ENCODE measurements at regions not wholly inside any gene's neighbourhood (a gene's known extent, or its start where the extent isn't known, plus 50 kb on each side); places are given as distances from the start of the nearest gene placed in this dataset.
"Not testable (repeated sequence)": the region's sequence is repeated elsewhere in the genome, so short reads cannot be mapped to it uniquely, and the experiment has no call there.

DNA sequence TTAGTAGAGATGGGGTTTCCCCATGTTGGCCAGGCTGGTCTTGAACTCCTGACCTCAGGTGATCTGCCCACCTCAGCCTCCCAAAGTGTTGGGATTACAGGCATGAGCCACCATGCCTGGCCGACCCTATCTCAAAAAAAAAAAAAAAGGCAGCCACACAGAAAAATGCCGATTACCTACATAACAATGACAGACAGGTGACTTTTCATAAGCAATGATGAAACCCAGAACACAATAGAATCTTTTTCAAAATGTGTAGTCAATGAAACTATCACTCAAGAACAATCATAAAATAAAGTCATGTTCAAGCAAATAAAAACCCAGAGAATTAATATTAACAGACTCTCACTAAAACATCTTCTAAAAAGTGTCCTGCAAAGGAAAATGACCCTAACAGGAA is 135.6 kb upstream of the MVB12B start:
- FAIRE-seq = not testable (repeated sequence)

GRCh38 chr9:126198854-126199253 is 127.8 kb upstream of the MVB12B start:
- no peak for FAIRE-seq

- no peak for FAIRE-seq
Observed at GRCh38 chr9:126203313-126203712, 123.3 kb upstream of the MVB12B start.

DNA sequence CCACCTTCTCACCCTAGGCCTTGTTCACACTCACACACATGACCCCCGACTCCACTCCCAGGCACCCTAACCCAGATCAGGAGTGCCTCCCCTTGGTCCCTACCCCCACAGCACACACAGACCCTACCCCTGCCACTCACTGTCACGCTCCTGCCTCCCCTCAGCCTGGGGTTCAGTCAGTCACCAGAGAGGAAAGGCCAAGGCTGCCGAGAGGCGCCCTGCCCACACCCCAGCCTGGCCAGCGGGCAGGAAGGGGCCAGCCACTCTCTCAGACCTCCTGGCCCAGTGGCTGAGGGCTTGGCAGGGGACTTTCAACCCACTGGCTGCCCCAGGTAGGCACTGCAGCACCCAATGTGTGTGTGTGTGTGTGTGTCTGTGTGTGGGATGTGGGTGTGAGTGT is 122.4 kb upstream of the MVB12B start:
- no peak for FAIRE-seq

GRCh38 chr9:126204708-126205225 is 121.9 kb upstream of the MVB12B start:
- FAIRE-seq = no peak

DNA sequence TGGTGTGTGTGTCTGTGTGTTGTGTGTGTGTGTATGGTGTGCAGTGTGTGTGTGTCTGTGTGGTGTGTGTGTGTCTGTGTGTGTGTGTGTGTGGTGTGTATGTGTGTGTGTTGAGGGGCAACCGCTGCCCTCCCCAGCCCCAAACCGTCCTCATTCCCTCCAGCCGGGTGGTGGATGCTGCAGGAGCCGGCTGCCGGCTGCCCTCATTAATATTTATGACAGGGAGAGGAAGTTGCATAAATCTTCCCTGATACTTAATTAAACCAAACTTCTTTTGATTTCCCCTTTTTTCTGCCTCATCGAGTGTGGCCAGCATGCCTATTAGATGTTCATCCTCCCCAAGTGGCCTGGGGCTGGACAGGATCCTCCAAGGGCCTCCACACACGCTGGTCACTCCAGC is 121.4 kb upstream of the MVB12B start:
- no peak for FAIRE-seq

DNA sequence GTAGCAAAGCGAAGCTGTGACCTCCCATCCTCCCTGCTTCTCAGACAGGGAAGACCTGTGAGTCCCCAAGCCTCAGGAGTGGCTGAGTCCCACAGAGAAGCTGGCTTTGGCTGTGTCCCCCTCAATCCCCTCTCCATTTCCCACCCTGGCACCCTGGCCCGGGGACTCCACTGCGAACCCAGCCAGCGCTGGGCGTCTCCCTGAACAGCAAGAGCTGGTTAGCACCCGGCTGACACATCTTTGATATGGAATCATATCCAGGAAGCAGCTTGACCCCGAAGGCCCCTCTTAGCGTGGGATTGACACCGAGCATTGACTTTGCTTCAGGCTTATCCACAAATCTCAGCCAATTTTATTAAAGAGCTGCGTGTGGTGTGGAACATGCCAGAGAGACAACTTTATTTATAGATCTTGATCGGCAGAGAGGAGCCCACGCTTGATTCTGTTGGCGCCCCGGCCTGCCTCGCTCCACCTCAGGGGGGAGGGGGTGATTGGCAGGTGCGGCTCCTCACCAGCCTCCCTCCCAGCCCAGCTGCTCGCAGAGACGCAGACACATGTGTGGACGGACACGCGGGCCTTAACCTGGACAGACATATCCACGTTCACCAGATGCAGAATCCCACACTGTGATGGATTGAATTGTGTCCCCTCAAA is 120.7 kb upstream of the MVB12B start:
- no peak for FAIRE-seq

- no peak for FAIRE-seq
Observed at GRCh38 chr9:126207256-126207655, 119.4 kb upstream of the MVB12B start.

GRCh38 chr9:126208216-126208758 is 118.3 kb upstream of the MVB12B start:
- FAIRE-seq = no peak

GRCh38 chr9:126211441-126212074 is 115.1 kb upstream of the MVB12B start:
- no peak for FAIRE-seq

GRCh38 chr9:126215486-126215885 is 111.1 kb upstream of the MVB12B start:
- no peak for FAIRE-seq

DNA sequence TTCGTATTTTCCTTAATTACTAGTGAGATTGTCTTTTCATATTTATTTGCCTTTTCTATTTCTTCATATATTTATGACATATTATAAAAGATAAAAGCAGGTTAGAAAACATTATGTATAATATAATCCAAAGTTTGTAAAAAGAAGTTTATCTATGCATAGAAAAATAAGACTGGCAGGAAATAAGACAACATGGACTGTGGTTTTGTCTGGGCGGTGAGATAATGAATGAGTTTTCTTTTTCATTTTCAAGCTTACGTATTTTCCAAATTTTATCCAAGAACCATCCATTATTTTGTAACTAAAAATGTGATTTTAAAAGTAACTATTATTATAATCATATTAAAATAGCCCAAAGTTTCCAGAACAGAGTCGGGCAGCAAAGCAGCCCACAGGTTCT is 109.8 kb upstream of the MVB12B start:
- no peak for FAIRE-seq

- no peak for FAIRE-seq
Observed at GRCh38 chr9:126217250-126217653, 109.4 kb upstream of the MVB12B start.

DNA sequence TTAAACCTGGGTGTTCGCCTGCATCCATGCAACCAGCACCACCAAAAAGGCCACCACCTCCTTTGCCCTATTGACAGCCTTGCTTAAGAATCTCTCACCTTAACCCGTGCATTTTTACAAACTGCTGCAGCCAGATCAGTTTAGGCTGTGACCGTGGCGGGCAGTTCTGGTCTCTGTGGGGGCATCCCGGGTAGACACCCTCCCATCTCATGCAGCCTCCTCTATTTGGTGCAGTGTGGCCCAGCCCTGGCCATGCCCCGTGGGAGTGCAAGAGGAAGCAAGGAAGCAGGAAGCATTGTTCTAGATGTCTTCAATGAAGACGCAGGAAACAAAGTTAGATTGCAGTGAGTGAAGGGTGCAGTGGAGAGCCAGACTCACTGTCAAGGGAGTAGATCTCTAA is 108.8 kb upstream of the MVB12B start:
- no peak for FAIRE-seq

DNA sequence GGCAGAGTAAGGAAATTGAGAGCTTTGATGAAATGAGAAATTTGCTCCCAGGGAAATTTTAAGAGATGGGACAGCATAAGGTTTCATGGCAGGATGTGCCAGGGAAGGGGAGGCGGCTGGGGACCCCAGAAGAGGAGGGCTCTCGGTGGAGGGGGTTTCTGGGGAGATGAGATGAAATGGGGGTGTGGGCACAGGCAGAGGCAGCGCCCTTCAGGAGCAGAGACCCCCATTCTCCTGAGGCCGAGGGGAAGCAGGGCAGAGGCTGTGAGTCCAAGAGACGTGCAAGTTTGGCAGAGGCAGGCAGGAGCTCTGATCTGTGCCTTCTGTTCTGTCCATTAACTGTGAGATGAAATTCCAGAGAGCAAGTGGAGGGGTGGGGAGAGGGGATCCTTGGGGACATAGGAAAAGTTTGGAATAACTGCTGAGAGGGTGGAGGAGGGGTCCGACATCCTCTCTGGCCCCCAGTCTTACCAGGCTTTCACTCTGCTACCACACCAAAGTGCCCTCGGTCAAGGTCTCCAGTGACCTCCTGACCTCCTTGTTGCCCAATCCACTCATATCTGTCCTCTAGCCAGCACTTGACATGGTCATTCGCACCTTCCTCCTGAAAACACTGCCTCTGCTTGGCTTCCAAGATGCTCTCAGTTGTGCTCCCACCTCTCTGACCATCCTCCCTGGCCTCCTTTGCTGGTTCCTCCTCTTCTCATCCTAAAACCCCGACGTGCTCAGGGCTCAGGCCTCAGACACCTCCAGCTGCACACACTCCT is 108.1 kb upstream of the MVB12B start:
- no peak for FAIRE-seq

DNA sequence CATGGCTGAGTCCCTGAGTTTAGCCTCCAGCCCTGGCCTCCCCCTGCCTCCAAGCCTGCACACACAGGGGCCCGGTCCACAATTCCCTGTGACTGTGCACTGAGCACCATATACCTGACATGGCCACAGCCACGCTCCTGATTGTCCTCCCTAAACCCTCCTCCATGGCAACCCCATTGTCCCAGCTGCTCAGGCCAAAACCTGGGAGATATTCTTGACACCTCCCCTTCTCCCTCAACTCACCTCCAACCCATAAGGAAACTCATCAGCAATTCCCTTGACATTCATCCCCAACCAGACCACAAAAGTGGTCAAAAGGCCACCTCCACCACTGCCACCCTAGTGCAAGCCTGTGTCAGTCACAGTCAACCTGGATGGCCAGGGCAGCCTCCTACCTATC is 107.5 kb upstream of the MVB12B start:
- FAIRE-seq = no peak

- FAIRE-seq = no peak
Observed at GRCh38 chr9:126219648-126220063, 107.0 kb upstream of the MVB12B start.

- no peak for FAIRE-seq
Observed at GRCh38 chr9:126221480-126221879, 105.1 kb upstream of the MVB12B start.

DNA sequence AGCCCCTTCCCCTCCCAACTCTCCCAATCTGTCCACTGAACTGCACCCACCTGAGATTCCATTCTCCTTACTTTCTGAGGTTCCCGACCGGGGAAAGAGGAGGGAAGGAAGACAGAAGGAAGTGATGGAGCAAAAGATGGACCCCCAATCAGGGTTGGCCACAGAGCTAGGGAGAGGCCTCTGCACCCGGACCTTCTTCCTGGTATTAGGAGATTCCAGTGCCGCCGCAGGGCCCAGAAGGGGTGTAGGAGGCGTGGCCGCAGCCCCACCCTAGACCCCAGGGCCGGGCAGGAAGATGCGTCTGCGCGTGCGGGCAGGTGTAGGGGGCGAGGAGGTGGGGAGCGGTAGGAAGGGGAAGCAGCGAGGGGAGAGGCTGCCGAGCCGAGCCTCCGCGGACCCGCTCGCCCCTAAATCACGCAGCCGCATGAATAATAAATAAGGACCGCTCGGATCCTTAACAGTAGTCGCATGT is 104.2 kb upstream of the MVB12B start:
- FAIRE-seq = no peak

DNA sequence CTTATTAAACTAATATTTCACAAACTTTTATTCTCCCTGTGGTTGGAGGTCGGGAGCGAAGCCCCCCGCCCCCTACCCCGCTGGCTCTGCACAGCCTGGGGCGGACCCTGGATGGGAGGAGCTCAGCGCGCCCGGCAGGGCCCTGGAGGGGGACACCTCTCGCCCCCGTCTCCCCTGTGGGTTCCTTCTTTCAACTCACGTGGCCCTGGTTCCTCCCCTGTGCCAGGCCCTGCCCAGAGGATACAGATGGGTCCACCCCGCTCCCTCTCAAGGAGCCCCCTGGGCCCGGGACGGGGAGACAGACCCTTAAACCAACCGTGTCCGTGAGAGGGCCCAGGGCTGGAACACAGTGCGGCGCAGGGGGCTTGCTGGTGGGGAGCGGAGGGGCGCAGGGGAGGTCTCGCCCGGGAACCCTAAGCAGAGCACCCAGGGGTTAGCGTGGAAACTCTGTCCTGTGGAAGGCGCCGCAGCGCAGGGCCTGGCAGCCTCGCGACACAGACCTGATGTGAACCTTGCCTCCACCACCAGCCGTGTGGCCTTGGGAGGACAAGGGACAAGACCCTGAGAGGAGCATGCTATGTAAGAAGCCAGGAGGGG is 103.7 kb upstream of the MVB12B start:
- FAIRE-seq = no peak

DNA sequence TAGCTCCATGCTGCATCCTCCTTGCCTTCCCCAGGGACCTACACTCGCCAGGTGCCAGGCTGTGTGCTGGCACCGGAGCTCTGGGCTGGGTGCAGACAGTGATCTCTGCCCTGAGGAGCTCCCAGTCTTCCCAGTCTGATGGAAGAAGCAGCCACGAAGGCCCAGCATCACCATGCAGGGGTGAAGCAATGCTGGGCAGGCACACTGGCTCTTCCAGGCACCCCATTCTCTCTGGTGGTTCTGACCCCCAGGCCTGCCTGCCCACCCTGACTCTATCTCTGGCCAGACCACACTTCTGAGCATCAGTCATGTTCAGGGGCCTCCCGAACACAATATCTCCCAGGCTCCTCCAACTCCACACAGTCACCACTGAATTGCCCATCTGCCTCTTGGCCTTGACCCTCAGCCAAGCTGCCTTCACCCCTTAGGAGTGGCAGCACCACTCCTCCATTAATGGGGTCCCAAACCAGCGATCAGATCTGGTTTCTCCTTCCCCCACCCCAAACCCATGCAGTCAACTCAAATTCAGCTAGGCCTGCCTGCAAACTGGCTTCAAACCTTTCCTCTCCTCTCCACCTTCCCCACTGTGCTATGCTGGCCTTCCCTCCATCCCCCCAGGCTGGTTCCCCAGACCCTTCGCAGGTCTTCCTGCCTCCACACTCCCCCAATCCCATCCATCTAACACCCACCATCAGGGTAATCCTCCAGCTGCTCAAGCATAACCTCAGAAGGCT is 102.7 kb upstream of the MVB12B start:
- FAIRE-seq = no peak
